PC-3 (cell line): ENCODE measurements at regions not wholly inside any gene's neighbourhood (a gene's known extent, or its start where the extent isn't known, plus 50 kb on each side); places are given as distances from the start of the nearest gene placed in this dataset.

Experiments used
- ATAC-seq: fragments of 200-7000 bp; cut with Tn5 transposase; 2 replicates; pipeline ENCODE4 v1.9.1; 2020; ENCODE audit warnings: mild to moderate bottlenecking, moderate library complexity
- BruUV-seq: library from RNA; stranded (reverse); fragments of 400-500 nt; replicated peaks from 2 replicates; lab custom pipeline; 2021; lab: Mats Ljungman, UMichigan
- CTCF ChIA-PET: fragments of 300-600 bp; sonication (Branson Sonifier 250); formaldehyde crosslinking; loops from one replicate; lab custom pipeline; 2022; ENCODE audit warnings: antibody characterized with exemption; lab: Charles Lee
- POLR2A ChIA-PET: fragments of 300-600 bp; sonication (Branson Sonifier 250); formaldehyde crosslinking; loops from one replicate; lab custom pipeline; 2022; ENCODE audit warnings: antibody characterized with exemption; ENCODE audit not compliant: unreplicated experiment; lab: Charles Lee
- DNase-seq: peaks from one replicate; pipeline ENCODE4 v3.0.0-alpha.2; 2015
- H2AFZ ChIP-seq: fragments of 300-600 bp; sonication (generic); 2 replicates; pipeline ENCODE4 v1.6.0; 2016; ENCODE audit warnings: antibody characterized with exemption, low read length
- H3F3A ChIP-seq: fragments of 300-600 bp; sonication (generic); one replicate; pipeline ENCODE4 v1.6.0; 2017; ENCODE audit warnings: antibody characterized with exemption, low read length, control low read depth, mild to moderate bottlenecking; ENCODE audit not compliant: unreplicated experiment
- H3K27ac ChIP-seq: fragments of 300-600 bp; sonication (generic); 2 replicates; pipeline ENCODE4 v1.5.1; 2016; ENCODE audit warnings: mild to moderate bottlenecking, low read length
- H3K27me3 ChIP-seq: fragments of 300-600 bp; sonication (generic); 2 replicates; pipeline ENCODE4 v1.6.1; 2016; ENCODE audit warnings: low read length, mixed read lengths
- H3K36me3 ChIP-seq: fragments of 300-600 bp; sonication (generic); 2 replicates; pipeline ENCODE4 v1.6.1; 2016; ENCODE audit warnings: low read depth, mixed run types, low read length, mixed read lengths
- H3K4me1 ChIP-seq: fragments of 300-600 bp; sonication (generic); 2 replicates; pipeline ENCODE4 v1.5.1; 2016; ENCODE audit warnings: low read length; ENCODE audit not compliant: insufficient read depth
- H3K4me2 ChIP-seq: fragments of 300-600 bp; sonication (generic); 2 replicates; pipeline ENCODE4 v1.6.0; 2016; ENCODE audit warnings: low read length
- H3K4me3 ChIP-seq: fragments of 300-600 bp; sonication (generic); 2 replicates; pipeline ENCODE4 v1.5.1; 2016; ENCODE audit warnings: mild to moderate bottlenecking, low read length, mixed read lengths
- H3K79me2 ChIP-seq: fragments of 300-600 bp; sonication (generic); 2 replicates; pipeline ENCODE4 v1.6.1; 2017; ENCODE audit warnings: low read length, mixed read lengths
- H3K9ac ChIP-seq: fragments of 300-600 bp; sonication (generic); 2 replicates; pipeline ENCODE4 v1.6.0; 2016; ENCODE audit warnings: mild to moderate bottlenecking, low read length
- H3K9me2 ChIP-seq: fragments of 300-600 bp; sonication (generic); replicated peaks from 2 replicates; pipeline ENCODE4 v1.6.1; 2016; ENCODE audit warnings: mixed run types, low read length, mixed read lengths
- H3K9me3 ChIP-seq: fragments of 300-600 bp; sonication (generic); 2 replicates; pipeline ENCODE4 v1.6.1; 2016; ENCODE audit warnings: low read length, mixed read lengths
- H4K20me1 ChIP-seq: fragments of 300-600 bp; sonication (generic); 2 replicates; pipeline ENCODE4 v1.6.1; 2016; ENCODE audit warnings: low read length, mixed read lengths
- CTCF ChIP-seq: fragments of 300-600 bp; sonication (generic); conservative IDR thresholded peaks from 2 replicates; pipeline ENCODE4 v1.5.1; 2017; ENCODE audit warnings: antibody characterized with exemption, low read depth, mild to moderate bottlenecking, low read length
- EZH2 ChIP-seq: fragments of 300-600 bp; sonication (generic); IDR thresholded peaks from one replicate; pipeline ENCODE4 v1.6.1; 2017; ENCODE audit warnings: antibody characterized with exemption, mild to moderate bottlenecking, low read length; ENCODE audit not compliant: unreplicated experiment
- EZH2phosphoT487 ChIP-seq: fragments of 300-600 bp; sonication (generic); IDR thresholded peaks from 2 replicates; pipeline ENCODE4 v1.6.1; 2018; ENCODE audit warnings: mild to moderate bottlenecking, antibody characterized with exemption, low read length, borderline replicate concordance
- intact Hi-C: fragments of 100-400 bp; cut with micrococcal nuclease; formaldehyde crosslinking; loops from 2 replicates; pipeline ENCODE4 v1.9.0; 2023

- no TSS peak for BruUV-seq
- Histone ChIP-seq H3K27me3 (peaks cover 10% of the 10 kb centered on the region), H3K27ac (no peak overlapping the region), H3K79me2 (no peaks in the 10 kb centered on the region), H4K20me1 (no peaks in the 10 kb centered on the region), H3K9me2 (no peaks in the 10 kb centered on the region), H3K36me3 (no peaks in the 10 kb centered on the region), H2AFZ (no peak overlapping the region), H3K4me3 (no peak overlapping the region), H3K9me3 (no peaks in the 10 kb centered on the region), H3F3A (no peaks in the 10 kb centered on the region), H3K4me1 (no peaks in the 10 kb centered on the region), H3K4me2 (no peak overlapping the region), H3K9ac (no peak overlapping the region)
- intact Hi-C loops: no loop called here
- POLR2A ChIA-PET: no interaction called here
- CTCF ChIA-PET: no interaction called here
- ATAC-seq (no peak), DNase-seq (no peak)
- TF ChIP-seq EZH2phosphoT487: no peak
- no peak for TF ChIP-seq CTCF
- no peak for TF ChIP-seq EZH2
Measured at GRCh38 chr2:164078421-164078820, 342.6 kb upstream of the FIGN start.

GRCh38 chr2:164073101-164074074, 337.6 kb upstream of the FIGN start:
- Histone ChIP-seq H3K27me3 (peaks cover 29% of the 10 kb centered on the region), H3K9ac (no peak overlapping the region), H3K36me3 (no peaks in the 10 kb centered on the region), H3F3A (no peaks in the 10 kb centered on the region), H3K9me3 (no peaks in the 10 kb centered on the region), H3K4me1 (no peaks in the 10 kb centered on the region), H2AFZ (no peak overlapping the region), H3K79me2 (no peaks in the 10 kb centered on the region), H3K9me2 (no peaks in the 10 kb centered on the region), H3K27ac (no peak overlapping the region), H3K4me3 (no peak overlapping the region), H3K4me2 (no peak overlapping the region), H4K20me1 (no peaks in the 10 kb centered on the region)
- BruUV-seq: no TSS peak
- DNase-seq (no peak), ATAC-seq (no peak)
- POLR2A ChIA-PET: no interaction called here
- TF ChIP-seq CTCF (no peak), EZH2phosphoT487 (no peak), EZH2 (no peak)
- CTCF ChIA-PET: no interaction called here
- intact Hi-C loops: no loop called here

GRCh38 chr2:164069540-164069939, 333.7 kb upstream of the FIGN start:
- intact Hi-C loops: loop anchor here (10.0 kb wide), 1 partner anchor 335 kb away; the partner anchor contains the start of gene FIGN

More at GRCh38 chr2:164069540-164069939, 333.7 kb upstream of the FIGN start:
- DNase-seq: no peak
- H3K9ac ChIP-seq: no peak overlapping the region
- H3K27me3 ChIP-seq: peaks cover 39% of the 10 kb centered on the region
- ATAC-seq: no peak
- H3K9me3 ChIP-seq: no peaks in the 10 kb centered on the region
- H3K79me2 ChIP-seq: no peaks in the 10 kb centered on the region
- H3K4me1 ChIP-seq: no peaks in the 10 kb centered on the region
- no peak overlapping the region for H3K27ac ChIP-seq
- TF ChIP-seq CTCF (no peak), EZH2phosphoT487 (no peak), EZH2 (no peak)
- no peak overlapping the region for H3K4me2 ChIP-seq
- POLR2A ChIA-PET: no interaction called here
- BruUV-seq: no TSS peak
- no peak overlapping the region for H3K4me3 ChIP-seq
- no peaks in the 10 kb centered on the region for H3F3A ChIP-seq
- no peaks in the 10 kb centered on the region for H3K9me2 ChIP-seq
- CTCF ChIA-PET: no interaction called here
- H3K36me3 ChIP-seq: no peaks in the 10 kb centered on the region
- no peaks in the 10 kb centered on the region for H4K20me1 ChIP-seq
- no peak overlapping the region for H2AFZ ChIP-seq
